ENCODE measurements at regions not wholly inside any gene's neighbourhood (a gene's known extent, or its start where the extent isn't known, plus 50 kb on each side); places are given as distances from the start of the nearest gene placed in this dataset.

GRCh38 chr7:40923626-40924025 lies 779.3 kb downstream of the INHBA start:
- Histone ChIP-seq H3K27me3 (ENCODE audit: control insufficient read depth in 2 of 2, insufficient read depth in 1 of 2, low read length in 1 of 2) (no peaks in the 10 kb centered on the region), H3K36me3 (ENCODE audit: control insufficient read depth in 2 of 2, insufficient read depth in 2 of 2, low read length in 1 of 2) (no peaks in the 10 kb centered on the region), H3K4me3 (ENCODE audit: low read length in 2 of 2) (no peak overlapping the region), H3K4me1 (ENCODE audit: control insufficient read depth in 2 of 2, insufficient read depth in 2 of 2, low read length in 2 of 2) (no peaks in the 10 kb centered on the region), H3K9me3 (ENCODE audit: control insufficient read depth in 2 of 2, insufficient read depth in 1 of 2, low read length in 1 of 2) (no peaks in the 10 kb centered on the region), H3K27ac (ENCODE audit: low read depth in 1 of 2, low read length in 1 of 2) (no peak overlapping the region)
- no peak for DNase-seq (ENCODE audit: low read depth in 6 of 9, low spot score in 9 of 9)
- 74% methylated on average over 1 of the region's 1 CpG for WGBS

- WGBS: 88% methylated on average over 1 of the region's 1 CpG
- no peak overlapping the region for H3K27ac ChIP-seq (ENCODE audit: low read depth in 1 of 2, low read length in 1 of 2)
- H3K27me3 ChIP-seq (ENCODE audit: control insufficient read depth in 2 of 2, insufficient read depth in 1 of 2, low read length in 1 of 2): no peaks in the 10 kb centered on the region
These were observed 780.6 kb downstream of the INHBA start for GRCh38 chr7:40922316-40922670.

GRCh38 chr7:40921589-40922315 lies 781.1 kb downstream of the INHBA start:
- no peaks in the 10 kb centered on the region for H3K36me3 ChIP-seq (ENCODE audit: control insufficient read depth in 2 of 2, insufficient read depth in 2 of 2, low read length in 1 of 2)
- no peak for DNase-seq (ENCODE audit: low read depth in 6 of 9, low spot score in 9 of 9)
- H3K27ac ChIP-seq (ENCODE audit: low read depth in 1 of 2, low read length in 1 of 2): no peak overlapping the region
- no peaks in the 10 kb centered on the region for H3K4me1 ChIP-seq (ENCODE audit: control insufficient read depth in 2 of 2, insufficient read depth in 2 of 2, low read length in 2 of 2)
- no peaks in the 10 kb centered on the region for H3K27me3 ChIP-seq (ENCODE audit: control insufficient read depth in 2 of 2, insufficient read depth in 1 of 2, low read length in 1 of 2)
- H3K9me3 ChIP-seq (ENCODE audit: control insufficient read depth in 2 of 2, insufficient read depth in 1 of 2, low read length in 1 of 2): no peaks in the 10 kb centered on the region
- 90% methylated on average over 7 of the region's 7 CpGs for WGBS
- H3K4me3 ChIP-seq (ENCODE audit: low read length in 2 of 2): no peak overlapping the region

More at GRCh38 chr7:40922316-40922670, 780.6 kb downstream of the INHBA start:
- Histone ChIP-seq H3K4me3 (ENCODE audit: low read length in 2 of 2) (no peak overlapping the region), H3K9me3 (ENCODE audit: control insufficient read depth in 2 of 2, insufficient read depth in 1 of 2, low read length in 1 of 2) (no peaks in the 10 kb centered on the region), H3K36me3 (ENCODE audit: control insufficient read depth in 2 of 2, insufficient read depth in 2 of 2, low read length in 1 of 2) (no peaks in the 10 kb centered on the region), H3K4me1 (ENCODE audit: control insufficient read depth in 2 of 2, insufficient read depth in 2 of 2, low read length in 2 of 2) (no peaks in the 10 kb centered on the region)
- no peak for DNase-seq (ENCODE audit: low read depth in 6 of 9, low spot score in 9 of 9)

- Histone ChIP-seq H3K9me3 (ENCODE audit: control insufficient read depth in 2 of 2, insufficient read depth in 1 of 2, low read length in 1 of 2) (no peaks in the 10 kb centered on the region), H3K4me3 (ENCODE audit: low read length in 2 of 2) (no peak overlapping the region), H3K27me3 (ENCODE audit: control insufficient read depth in 2 of 2, insufficient read depth in 1 of 2, low read length in 1 of 2) (no peaks in the 10 kb centered on the region), H3K27ac (ENCODE audit: low read depth in 1 of 2, low read length in 1 of 2) (no peak overlapping the region), H3K36me3 (ENCODE audit: control insufficient read depth in 2 of 2, insufficient read depth in 2 of 2, low read length in 1 of 2) (no peaks in the 10 kb centered on the region), H3K4me1 (ENCODE audit: control insufficient read depth in 2 of 2, insufficient read depth in 2 of 2, low read length in 2 of 2) (no peaks in the 10 kb centered on the region)
- DNase-seq (ENCODE audit: low read depth in 6 of 9, low spot score in 9 of 9): no peak
- 93% methylated on average over 2 of the region's 2 CpGs for WGBS
These were observed 784.0 kb downstream of the SUGCT start for GRCh38 chr7:40918701-40919271.

GRCh38 chr7:40916813-40917212 lies 782.0 kb downstream of the SUGCT start:
- Histone ChIP-seq H3K36me3 (ENCODE audit: control insufficient read depth in 2 of 2, insufficient read depth in 2 of 2, low read length in 1 of 2) (no peaks in the 10 kb centered on the region), H3K27ac (ENCODE audit: low read depth in 1 of 2, low read length in 1 of 2) (no peak overlapping the region), H3K27me3 (ENCODE audit: control insufficient read depth in 2 of 2, insufficient read depth in 1 of 2, low read length in 1 of 2) (no peaks in the 10 kb centered on the region), H3K4me1 (ENCODE audit: control insufficient read depth in 2 of 2, insufficient read depth in 2 of 2, low read length in 2 of 2) (no peaks in the 10 kb centered on the region), H3K4me3 (ENCODE audit: low read length in 2 of 2) (no peak overlapping the region), H3K9me3 (ENCODE audit: control insufficient read depth in 2 of 2, insufficient read depth in 1 of 2, low read length in 1 of 2) (no peaks in the 10 kb centered on the region)
- no peak for DNase-seq (ENCODE audit: low read depth in 6 of 9, low spot score in 9 of 9)
- 91% methylated on average over 2 of the region's 2 CpGs for WGBS

- DNase-seq (ENCODE audit: low read depth in 6 of 9, low spot score in 9 of 9): no peak
- WGBS: 91% methylated on average over 5 of the region's 5 CpGs
- no peaks in the 10 kb centered on the region for H3K9me3 ChIP-seq (ENCODE audit: control insufficient read depth in 2 of 2, insufficient read depth in 1 of 2, low read length in 1 of 2)
- H3K27me3 ChIP-seq (ENCODE audit: control insufficient read depth in 2 of 2, insufficient read depth in 1 of 2, low read length in 1 of 2): no peaks in the 10 kb centered on the region
- no peaks in the 10 kb centered on the region for H3K36me3 ChIP-seq (ENCODE audit: control insufficient read depth in 2 of 2, insufficient read depth in 2 of 2, low read length in 1 of 2)
- H3K4me1 ChIP-seq (ENCODE audit: control insufficient read depth in 2 of 2, insufficient read depth in 2 of 2, low read length in 2 of 2): no peaks in the 10 kb centered on the region
- H3K27ac ChIP-seq (ENCODE audit: low read depth in 1 of 2, low read length in 1 of 2): no peak overlapping the region
- no peak overlapping the region for H3K4me3 ChIP-seq (ENCODE audit: low read length in 2 of 2)
These were observed 780.3 kb downstream of the SUGCT start for GRCh38 chr7:40915071-40915470.
